CD4-positive, alpha-beta T cell treated with Interferon alpha-2 for 1 hour (primary cell): ENCODE measurements at regions not wholly inside any gene's neighbourhood (a gene's known extent, or its start where the extent isn't known, plus 50 kb on each side); places are given as distances from the start of the nearest gene placed in this dataset.

ENCODE experiments used
- DNase-seq, 2 donors: peaks; one replicate each; pipeline ENCODE4 v3.0.0-alpha.2; 2020 to 2022

DNA sequence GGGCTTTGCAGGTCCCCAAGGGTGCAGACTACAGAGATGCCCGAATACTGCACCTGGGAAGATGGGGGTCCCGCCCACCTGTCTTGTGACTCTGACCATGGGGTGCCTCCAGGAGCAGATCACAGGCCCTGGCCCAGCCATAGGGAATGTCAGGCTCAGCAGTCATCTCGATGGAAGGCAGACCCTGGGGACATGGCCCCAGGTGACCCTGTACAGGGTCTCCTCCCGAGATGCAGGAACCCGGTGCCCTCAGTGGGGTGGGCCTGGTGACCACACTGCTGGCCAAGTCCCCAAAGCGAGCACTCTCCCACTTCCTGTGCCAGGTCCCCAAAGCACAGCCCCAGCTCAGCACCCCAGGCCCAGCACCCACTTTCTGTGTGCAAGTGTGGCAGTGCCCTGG lies 903.7 kb upstream of the USP15 start:
- no peak for DNase-seq

DNA sequence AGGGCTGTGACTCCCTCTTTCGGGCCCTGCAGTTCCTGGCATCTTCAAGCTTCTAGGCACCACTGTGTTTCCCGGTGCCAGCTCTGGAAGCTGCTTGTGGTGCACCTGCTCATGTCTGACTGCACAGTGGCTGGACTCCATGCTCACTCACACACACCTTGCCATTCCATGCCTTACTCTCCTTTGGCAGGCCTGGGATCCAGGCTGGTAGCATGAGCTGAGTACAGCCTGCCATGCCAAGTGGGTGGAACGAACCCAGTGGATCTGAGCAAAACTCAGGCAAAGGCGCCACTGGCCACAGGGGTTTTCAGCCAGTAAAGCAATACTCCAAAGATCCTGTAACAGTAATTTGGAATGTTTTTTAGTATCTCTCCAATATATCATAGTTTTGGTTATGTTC lies 902.7 kb upstream of the USP15 start:
- DNase-seq, result no peak

DNA sequence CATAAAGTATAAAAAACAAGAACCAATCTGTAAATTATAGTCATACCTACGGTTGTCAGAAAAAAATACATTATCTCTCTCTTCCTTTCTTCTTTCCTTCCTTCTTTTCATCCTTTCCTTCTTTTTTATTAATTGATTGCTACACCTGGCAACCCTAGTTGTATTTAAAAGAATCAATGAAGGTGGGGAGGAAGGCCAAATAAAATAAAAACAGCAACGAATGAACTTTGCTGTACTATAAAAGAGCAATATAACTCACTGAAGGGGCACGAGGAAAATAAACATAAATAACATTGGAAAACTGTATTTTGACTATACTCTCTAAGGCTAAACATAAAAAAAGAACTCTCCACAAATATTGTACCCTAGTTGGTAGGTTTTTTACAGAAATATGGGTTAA lies 898.2 kb upstream of the USP15 start:
- DNase-seq, result no peak

DNA sequence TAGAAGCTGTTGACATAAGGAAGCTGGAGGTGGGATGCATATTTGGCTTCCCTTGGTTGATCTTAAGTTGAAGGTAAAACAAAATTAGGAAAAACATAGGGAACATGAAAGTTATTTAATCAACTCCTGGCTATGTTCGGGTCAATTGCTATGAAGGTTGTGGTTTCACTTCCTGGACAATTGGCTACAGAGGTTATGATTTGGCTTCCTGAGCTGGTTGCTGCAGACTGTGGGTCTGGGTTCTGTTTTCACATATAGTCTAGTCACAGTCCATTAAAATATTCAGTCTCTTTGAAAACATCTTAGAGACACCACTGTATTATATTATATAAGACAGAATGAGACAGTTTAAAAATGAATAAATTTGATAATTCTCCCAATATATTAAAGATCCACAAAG lies 895.2 kb upstream of the USP15 start:
- no peak for DNase-seq

DNA sequence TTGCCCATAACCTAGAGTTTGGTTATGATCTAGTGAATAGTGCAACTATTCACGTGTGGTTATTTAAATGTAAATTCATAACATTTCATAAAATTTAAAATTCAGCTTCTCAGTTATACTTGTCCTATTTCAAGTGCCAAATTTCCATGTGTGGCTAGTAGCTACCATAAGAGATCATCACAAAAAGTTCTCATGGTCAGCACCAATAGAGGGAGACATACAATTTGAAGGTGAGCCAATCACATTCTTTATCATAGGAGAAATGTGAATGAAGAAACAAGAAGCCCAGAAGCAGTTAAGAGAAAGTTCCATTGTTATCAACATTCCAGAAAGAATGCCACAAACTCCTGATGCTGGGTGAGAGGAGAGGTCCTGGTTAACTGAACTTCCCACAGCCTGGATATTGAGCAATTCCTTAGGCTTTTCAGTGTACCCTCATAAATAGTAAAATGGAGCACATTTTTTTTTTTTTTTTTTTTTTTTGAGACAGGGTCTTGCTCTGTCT lies 892.9 kb upstream of the USP15 start:
- no peak for DNase-seq

DNA sequence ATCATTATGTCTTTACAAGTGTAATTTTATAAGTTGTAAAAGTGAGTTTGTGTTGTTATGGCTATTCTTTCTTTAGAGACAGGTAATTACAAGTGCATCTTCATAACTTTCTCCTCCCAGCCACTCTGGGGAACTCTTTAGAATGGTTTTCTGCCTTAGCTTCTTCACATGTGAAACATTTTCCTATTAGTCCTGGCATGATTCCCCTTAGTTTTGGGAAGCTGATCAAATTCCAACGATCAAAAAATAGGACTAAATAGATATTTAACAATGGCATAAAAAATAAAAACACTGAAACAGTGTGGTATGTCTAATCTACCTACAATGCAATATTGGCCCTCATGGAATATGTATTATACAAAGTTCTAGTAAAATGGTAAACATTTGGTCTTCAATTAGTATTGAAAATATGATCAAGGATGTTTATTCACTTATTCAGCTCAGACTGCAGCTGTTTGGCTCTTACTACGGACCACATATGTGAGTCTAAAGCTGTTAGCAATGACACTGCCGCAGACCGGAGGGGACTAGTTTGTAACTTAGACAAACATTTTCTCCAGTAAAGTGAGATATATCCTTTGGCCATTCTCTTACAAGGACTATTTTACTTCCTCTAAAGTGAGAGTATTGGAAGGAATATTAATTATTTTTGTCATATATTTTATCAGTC lies 890.8 kb upstream of the USP15 start:
- DNase-seq, result no peak

DNA sequence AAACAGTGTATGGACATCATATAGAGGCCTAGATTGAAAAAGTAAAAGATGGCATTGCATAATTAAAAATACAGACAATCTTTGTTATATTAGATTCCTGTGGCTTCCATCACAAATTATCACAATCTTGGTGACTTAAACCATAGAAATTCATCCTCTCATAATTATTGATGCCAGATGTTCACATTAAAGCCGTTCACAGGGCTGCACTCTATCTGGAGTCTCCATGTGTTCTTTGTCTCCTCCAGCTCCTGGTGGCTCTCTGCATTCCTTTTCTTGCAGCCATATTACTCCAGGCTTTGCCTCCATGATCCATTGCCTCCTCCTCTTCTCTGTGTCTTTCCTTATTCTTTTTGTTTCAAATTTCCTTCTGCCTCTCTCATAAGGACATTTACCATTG lies 875.7 kb upstream of the USP15 start:
- DNase-seq, result no peak

DNA sequence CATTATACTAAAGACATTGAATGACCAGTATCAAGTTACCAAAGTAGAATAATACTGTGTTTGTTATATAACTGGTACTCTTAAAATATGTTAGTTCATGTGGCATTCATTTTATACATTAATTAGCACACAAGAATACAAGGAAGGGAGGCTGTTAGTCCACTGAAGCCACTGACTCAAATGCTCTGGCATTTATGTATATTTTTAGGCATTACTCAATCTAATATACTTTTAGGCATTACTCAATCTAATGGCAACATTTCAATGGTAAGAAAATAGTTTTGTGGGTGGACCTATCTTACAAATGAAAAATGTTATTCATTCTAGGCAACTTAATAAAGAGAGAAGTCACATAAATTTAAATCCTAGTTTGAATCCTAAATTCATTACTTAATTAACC lies 874.4 kb upstream of the USP15 start:
- no peak for DNase-seq

DNA sequence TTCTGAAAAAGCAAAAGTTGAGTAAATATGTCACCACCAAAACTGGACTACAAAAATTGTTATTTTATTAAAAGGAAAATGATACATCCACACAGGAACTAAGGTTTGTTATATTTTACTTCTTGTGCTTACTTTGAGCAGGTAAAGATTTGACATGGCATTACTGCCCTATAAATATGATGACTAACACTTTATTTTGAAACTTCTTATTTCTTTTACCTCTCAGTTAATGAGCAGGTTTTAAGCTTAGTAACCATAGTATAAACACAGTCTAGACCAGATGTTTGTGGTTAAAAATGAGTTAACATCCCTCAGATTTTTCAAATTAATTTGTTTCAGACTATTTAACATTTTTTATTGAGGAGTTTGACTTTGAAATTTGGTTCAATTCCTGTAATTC lies 862.5 kb upstream of the USP15 start:
- DNase-seq, result no peak

DNA sequence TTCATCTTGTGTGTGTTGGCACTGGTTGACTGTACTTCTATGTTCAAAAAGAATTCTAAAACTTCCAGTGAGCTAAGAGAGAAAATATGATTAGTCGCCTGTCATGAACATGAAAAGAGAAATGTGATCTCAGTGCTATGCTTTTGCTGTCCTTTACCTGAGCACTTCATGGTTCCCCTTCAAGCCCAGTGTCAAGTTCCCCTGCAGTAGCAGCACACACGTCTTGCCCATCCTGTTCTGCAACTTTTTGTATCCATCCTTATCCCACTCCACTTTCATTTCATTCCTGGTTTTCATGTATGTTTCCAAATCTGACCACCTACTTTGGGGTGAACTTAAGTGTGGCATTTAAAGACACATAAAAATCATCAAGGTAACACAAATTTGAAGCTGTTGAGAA lies 848.0 kb upstream of the USP15 start:
- no peak for DNase-seq

DNA sequence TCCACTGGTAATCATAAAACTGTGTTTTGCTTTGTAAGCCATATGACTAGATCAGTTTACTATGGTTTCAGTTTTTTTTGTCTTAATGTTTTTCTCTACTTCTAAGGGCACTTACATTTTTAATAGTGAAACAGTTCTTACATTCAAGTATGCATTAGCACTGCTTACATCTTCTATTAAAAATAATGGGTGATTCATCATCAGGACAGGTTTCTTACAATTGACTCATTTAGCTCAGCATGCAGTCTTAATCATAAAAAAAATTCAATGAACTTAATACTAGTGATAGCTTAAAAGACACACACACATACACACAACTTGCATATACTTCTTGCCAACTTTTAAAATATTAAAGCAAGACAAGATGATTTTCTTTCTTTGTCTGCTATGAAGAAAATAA lies 845.7 kb upstream of the USP15 start:
- DNase-seq, result no peak

DNA sequence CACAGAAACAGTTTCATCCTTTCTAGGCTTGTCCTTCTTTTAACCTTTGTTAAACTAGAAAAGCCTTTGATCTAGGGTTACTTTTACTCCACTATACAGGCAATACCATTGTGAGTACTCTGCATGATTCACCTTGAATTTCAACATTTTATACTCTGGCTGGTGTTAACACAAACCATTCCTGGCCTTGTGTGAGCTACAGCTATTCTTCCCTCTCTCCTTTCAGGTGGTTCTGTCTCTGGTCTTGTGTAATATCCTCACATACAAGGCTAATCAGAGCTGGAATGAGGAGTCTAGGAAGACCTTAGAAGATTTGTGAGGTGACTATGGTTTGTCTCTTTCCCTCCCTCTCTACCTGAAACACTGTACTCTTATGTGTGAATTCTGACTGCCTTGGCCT lies 837.4 kb upstream of the USP15 start:
- no peak for DNase-seq

DNA sequence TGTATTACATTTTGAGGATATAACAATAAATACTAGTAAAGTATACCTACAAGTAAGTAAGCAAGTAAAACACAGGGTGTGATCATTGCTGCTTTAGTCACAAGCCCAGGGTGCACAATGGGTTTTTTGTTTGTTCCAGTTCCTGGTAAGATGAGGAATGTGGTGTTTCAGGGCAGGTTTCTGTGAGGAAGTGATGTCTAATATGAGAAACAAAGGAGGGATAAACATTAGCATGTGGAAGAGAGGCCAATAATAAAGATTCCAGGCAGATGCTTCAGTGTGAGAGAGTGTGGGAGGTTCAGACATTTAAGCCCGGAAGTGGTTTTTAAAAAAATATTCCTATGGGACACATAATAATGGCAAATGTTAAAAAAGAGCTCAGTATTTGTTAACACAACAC lies 808.1 kb upstream of the USP15 start:
- DNase-seq, result no peak

DNA sequence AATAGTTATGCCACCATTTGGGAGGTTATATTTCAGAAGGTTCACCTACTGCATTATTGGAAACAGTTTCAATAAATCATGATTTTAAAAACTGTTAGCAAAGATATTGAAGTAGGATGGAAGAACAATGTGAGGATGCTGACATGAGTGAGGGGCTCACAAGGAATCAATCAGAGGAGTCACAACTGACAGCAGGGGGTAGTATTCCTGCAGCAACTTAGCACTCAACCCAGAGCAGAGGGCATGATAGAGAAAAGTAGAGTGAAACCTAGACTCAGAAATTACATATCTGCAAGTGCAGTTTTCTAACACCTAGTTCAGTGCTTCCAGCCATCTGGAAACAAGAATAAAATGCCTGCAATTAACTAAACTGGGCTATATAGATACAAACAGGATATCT lies 772.5 kb upstream of the USP15 start:
- DNase-seq, result no peak

DNA sequence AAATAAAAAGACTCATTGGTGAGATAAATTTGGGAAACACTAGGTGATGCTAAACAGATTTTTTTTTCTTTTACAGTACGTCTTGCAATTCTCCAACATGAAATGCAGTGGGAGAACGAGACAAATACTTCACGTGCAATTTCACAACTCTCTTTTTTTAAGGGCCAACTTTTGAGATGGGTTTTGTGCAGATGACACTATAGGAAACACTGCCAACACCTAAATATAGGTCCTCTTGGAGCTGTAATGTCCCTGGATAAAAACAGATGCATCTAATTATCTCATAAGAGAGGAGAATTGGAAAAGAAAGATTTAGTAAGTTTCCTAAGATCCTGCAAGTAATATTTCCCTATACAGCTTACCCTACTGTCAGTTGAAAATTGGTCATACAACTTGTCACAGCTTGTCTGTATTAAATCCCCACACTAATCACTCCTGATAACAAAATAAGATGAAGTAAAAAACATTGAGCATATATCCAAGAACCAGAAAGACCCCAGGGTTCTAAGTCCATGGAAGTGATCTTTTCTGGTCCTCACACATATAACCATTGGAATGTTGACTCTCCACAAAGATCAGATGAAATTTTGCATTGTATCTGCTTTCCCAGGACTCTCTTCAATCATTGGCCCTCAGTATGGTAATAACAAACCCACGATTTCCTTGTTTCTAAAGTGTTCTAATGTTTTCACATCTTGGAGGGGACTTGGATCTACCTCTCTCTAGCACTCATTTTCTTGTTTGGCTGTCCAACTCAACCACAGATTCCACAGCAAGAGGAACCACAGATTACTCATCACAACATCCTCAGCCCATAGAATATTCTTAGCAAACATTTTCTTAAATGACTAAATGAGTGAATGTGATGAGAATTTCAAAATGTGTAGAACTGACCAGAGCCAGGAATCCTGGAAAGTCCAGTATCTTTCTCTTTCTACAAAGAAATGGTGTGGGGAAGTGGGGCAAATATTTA lies 769.4 kb upstream of the USP15 start:
- no peak for DNase-seq

DNA sequence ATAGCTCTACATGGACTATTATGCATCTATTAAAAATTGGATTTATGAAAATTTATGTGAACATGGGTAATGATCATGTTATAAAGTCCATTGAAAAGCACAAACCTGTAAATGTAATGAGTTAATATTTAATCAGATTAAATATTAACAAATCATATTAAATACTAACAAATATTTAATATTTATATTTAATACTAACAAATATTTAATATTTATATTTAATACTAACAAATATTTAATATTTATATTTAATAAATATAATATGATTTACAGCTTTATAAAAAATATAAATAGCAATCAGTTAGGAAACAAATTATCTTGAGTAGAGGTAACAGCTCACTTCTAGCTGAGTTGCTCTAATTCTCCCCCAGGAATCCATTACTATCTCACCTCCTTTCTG lies 758.0 kb upstream of the USP15 start:
- no peak for DNase-seq

DNA sequence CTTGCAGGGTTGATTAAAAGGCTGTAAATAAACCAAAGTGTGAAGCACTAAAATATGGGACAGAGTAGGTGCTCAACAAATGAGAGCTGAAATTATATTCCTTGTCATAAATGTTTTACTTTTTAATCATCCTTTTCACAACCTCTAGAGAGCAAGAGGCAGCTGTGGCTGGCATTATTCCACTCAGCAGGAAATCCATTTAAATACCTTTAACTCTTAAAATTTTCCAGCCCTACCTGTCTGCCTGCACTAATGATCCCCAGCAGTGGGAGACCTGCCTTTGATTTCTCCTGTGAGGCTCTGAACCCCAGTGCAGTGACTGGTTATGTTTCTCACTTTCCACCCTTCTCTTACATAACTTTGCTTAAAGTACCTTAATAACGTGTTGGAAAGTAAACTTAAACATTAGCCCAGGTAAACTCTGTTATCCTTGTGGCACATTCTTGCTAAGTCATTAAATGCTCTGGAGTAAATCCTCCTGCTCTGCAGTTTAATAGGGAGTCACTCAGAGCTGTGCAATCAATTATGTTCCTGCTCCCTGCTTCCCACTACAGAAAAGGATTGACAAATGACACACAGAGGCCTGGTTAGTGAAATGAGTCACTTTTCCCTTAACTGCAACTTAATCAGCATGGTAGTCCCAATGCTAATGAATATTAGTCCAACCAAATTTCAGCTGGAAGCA lies 755.7 kb upstream of the USP15 start:
- DNase-seq, result no peak

DNA sequence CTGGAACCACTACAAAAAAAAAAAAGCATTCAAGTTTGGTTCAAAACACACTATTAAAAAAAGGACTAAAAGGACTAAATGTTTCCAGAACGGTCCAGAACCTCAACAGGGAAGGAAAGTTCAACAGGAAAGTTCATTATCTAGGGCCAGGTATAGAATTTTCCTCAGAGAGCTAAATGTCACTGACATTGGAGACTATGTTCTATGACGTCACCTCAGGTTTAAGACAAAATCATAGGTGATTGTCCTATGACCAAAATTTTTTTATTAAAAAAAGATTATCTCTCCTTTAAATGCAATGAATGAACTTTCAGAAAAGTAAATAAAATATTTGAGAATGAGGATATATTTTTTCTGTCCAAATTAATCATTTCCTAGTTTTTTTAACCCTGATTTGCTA lies 746.7 kb upstream of the USP15 start:
- no peak for DNase-seq

DNA sequence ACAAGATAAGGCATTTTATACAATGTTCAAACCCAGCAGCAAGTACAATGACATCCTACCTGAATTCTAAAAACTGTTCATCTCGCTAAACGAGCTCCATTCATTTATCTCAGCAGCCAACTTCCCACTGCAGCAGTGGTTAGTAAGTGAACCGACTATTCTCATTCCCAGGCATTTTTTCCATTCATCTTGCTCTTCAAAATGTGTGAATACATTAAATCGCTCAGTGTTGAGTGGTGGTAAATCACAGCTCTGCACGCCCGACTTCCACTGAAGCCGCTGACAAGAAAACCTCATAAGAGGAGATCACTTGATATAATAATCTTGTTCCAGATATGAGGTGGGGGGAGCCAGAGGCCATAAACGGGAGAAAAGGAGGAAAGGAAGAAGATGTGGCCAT lies 746.2 kb upstream of the USP15 start:
- DNase-seq, result no peak

DNA sequence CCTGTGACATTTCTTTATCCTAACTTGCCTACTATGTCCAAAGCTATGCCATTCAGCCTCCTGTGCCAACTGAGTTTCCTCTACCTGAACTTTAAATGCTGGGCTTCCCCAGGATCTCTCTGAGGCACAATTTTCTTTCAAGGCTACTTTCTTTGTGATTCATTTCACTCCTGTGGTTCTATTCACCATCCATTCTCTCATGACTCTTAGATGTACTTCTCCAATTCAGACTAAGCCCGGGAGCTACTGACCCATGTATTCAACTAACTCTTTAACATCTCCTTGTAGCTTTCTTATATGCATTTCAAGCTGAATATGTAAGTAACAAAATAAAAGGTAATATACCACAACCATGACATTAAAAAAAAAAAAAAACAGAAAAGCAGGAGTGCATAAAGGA lies 738.9 kb upstream of the USP15 start:
- no peak for DNase-seq

DNA sequence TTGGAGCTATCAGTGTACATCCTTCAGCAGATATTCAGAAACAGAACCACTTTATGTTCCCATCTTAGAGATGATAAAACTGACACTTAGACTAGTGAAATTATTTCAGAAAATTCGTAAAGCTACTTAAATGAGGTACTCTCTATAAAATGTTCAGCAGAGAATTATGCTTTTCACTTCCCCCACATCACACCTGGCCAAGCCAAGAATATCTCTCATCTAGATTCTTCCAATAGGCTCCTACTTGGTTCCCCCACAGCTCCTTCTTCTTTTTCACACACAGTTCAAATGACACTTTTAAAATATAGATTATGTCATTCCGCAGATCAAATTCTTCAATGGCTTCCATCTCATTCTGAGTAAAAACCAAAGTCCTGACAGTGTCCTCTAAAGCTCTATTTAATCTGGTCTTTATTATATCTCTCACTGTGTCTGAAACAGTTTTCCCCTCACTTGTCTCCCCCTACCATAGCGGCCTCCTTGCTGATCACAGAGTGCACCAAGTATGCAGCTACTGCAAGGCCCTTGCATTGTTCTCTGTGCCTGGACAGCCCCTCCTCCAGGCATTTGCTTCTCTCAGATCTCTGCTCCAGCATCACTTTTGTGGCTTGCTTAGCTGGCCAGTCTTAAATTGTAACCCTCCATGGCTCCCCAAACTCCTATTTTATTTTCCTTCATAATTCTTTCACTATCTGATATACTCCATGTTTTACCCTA lies 736.8 kb upstream of the USP15 start:
- DNase-seq, result no peak

DNA sequence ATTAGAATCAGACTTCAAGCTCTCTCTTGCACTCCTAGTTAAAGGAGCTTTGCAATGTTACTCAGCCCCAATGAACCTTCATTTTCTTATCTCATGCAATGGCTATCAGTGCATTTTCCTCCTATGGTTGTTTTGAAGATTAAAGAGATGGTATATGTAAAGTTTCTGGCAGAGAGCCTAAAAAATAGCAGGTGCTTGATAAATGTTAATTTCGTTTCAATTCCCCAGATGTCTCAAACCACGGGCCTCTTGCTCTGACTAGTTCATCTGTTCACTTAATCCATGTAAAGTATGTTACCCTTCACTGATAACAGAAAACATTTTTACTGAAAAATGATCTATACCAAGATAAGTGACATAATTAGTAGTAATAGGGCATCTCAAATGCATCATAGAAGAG lies 735.4 kb upstream of the USP15 start:
- no peak for DNase-seq

DNA sequence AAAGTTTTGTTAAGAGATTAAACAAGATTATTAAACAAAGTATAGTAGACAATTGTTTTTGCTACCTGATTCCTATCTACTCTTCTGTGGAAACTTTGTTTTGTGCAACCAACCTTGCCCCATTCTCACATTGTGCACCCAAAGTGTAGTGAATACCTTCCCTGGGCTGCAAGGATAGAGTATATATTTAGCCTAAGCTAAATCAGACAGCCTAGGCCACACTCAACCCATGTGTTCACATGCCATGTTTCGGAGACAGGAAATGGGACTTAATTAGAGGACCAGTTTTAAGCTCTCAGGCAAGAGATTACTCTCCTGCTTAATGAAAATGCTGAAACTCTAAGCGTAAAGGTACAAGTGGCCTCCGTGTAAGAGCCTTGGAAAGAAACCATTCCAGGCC lies 734.9 kb upstream of the USP15 start:
- no peak for DNase-seq
